Posterior cingulate gyrus (tissue), 11 donors: ENCODE measurements at regions not wholly inside any gene's neighbourhood (a gene's known extent, or its start where the extent isn't known, plus 50 kb on each side); places are given as distances from the start of the nearest gene placed in this dataset.
"Not testable (repeated sequence)": the region's sequence is repeated elsewhere in the genome, so short reads cannot be mapped to it uniquely, and the experiment has no call there.

Experiments
- DNase-seq, 10 donors: peaks; one replicate each; pipeline versions ENCODE4 v3.0.0 to v3.0.0-alpha.2; 2020 to 2021; ENCODE audit warnings: mixed read lengths in 3 of 10
- intact Hi-C: fragments of 100-400 bp; cut with DNase I; formaldehyde crosslinking; loops from one replicate; pipeline ENCODE4 v1.15.1; 2023

DNA sequence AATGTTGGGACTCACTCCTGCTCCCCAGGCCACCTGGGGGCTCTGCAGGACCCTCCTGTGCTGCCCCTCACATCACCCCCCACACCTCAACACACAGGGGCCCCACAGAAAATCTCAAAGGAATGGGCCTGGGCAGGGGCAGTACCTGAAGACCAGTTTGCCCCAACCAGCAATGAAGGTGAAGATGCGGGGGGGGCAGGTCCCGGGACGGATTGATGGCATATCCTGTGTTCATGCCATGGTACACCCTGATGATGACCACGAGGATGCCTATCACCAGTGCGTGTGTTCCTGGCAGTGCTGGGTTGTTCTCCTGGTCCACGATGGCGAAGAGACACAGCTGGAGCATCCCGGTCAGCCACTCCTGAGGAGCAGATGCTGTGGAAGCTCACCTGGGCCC is 663.0 kb downstream of the FOXD4L5 start:
- DNase-seq = peak in 6 of 10 donors; percentile 2 to 57 (median 28)
- intact Hi-C loops = not testable (repeated sequence)
